Left lung (tissue), 4 donors: ENCODE measurements at regions not wholly inside any gene's neighbourhood (a gene's known extent, or its start where the extent isn't known, plus 50 kb on each side); places are given as distances from the start of the nearest gene placed in this dataset.

Experiments used
- ATAC-seq: fragments of 200-7000 bp; cut with Tn5 transposase; one replicate; pipeline ENCODE4 v1.9.1; 2020; ENCODE audit warnings: moderate library complexity
- DNase-seq, 4 donors: peaks; one replicate each; pipeline ENCODE4 v3.0.0-alpha.2; 2013 to 2020
- H3K27ac ChIP-seq, 2 donors: fragments of 200-600 bp; sonication (generic) in 1 of 2; one replicate each; pipeline versions ENCODE4 v1.5.0 to v1.8.0; 2020 to 2021
- H3K27me3 ChIP-seq, 2 donors: fragments of 200-600 bp; sonication (generic) in 1 of 2; one replicate each; pipeline versions ENCODE4 v1.5.0 to v1.8.0; 2020 to 2021
- H3K36me3 ChIP-seq, 2 donors: fragments of 200-600 bp; sonication (generic) in 1 of 2; one replicate each; pipeline versions ENCODE4 v1.5.0 to v1.8.0; 2020 to 2021
- H3K4me1 ChIP-seq, 2 donors: fragments of 200-600 bp; one replicate each; pipeline ENCODE4 v1.8.0; 2021
- H3K4me3 ChIP-seq, 2 donors: fragments of 200-600 bp; sonication (generic) in 1 of 2; one replicate each; pipeline versions ENCODE4 v1.5.0 to v1.8.0; 2020 to 2021; ENCODE audit warnings: mild to moderate bottlenecking in 1 of 2
- H3K9me3 ChIP-seq, 2 donors: fragments of 200-600 bp; sonication (generic) in 1 of 2; one replicate each; pipeline versions ENCODE4 v1.5.0 to v1.8.0; 2020 to 2021
- intact Hi-C, 2 donors: fragments of 100-400 bp; cut with DNase I; formaldehyde crosslinking; loops; one replicate each; pipeline versions ENCODE4 v1.11.2 to v1.14.2; 2022
- TF ChIP-seq, protein P1 (sequence below), 2 donors: fragments of 200-600 bp; sonication (generic) in 1 of 2; IDR thresholded peaks; one replicate each; pipeline versions ENCODE4 v1.5.0 to v1.8.0; 2021; ENCODE audit warnings: antibody characterized with exemption in 2 of 2
- donor health status: DM: no; HTN: yes; CAD: no.
- donor health status: DM: no; HTN: no; CAD: no.

DNA sequence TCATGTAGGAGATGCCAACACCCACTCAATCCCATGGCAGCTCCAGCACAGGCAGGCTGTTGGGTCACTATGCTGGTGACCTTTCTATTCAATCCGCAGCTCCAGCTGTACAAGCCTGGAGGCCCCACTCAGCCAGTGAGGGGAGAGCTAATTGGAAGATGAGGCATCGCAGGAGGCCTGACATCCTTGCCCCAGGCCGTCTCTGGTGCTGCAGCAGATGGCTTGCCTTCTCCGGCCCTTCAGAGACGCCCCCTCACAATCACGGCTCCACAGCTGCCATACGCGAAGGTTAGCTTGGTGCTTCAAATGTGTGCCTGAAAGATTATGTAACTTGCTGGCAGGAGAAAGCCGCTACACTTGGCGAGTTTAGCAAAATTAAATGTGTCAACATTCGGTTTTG, 104.2 kb upstream of the CLSTN2 start:
- no peaks in the 10 kb centered on the region for H3K36me3 ChIP-seq

DNA sequence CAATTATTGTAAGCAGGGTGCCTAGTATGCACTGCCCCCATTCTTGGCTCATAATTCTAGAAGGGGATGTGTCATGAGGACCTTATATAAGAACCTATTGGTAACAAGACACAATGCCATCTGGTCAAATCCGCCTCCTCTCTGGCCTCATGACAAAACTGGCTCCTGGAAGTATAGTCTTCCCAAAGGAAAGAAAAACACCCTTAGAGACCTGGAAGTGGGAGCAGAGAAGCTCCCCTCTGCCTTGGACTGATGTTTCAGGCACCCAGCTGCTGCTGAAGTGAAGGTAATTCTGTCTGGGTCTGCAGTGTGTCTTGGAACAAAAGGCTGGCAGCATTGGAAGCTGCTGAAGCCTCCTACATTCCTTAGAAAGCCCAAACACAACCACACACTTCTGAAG, 107.2 kb upstream of the CLSTN2 start:
- no peaks in the 10 kb centered on the region for H3K4me1 ChIP-seq
- H3K27ac ChIP-seq = no peak overlapping the region
- DNase-seq (no peak), ATAC-seq (no peak)
- TF ChIP-seq, protein P1, sequence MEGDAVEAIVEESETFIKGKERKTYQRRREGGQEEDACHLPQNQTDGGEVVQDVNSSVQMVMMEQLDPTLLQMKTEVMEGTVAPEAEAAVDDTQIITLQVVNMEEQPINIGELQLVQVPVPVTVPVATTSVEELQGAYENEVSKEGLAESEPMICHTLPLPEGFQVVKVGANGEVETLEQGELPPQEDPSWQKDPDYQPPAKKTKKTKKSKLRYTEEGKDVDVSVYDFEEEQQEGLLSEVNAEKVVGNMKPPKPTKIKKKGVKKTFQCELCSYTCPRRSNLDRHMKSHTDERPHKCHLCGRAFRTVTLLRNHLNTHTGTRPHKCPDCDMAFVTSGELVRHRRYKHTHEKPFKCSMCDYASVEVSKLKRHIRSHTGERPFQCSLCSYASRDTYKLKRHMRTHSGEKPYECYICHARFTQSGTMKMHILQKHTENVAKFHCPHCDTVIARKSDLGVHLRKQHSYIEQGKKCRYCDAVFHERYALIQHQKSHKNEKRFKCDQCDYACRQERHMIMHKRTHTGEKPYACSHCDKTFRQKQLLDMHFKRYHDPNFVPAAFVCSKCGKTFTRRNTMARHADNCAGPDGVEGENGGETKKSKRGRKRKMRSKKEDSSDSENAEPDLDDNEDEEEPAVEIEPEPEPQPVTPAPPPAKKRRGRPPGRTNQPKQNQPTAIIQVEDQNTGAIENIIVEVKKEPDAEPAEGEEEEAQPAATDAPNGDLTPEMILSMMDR (IDR thresholded peaks at IDR 0.05) = no peak
- H3K27me3 ChIP-seq = peaks cover 0 to 8% of the 10 kb centered on the region in 2 donors
- intact Hi-C loops = no loop called here
- no peaks in the 10 kb centered on the region for H3K9me3 ChIP-seq
- no peak overlapping the region for H3K4me3 ChIP-seq
- H3K36me3 ChIP-seq = no peaks in the 10 kb centered on the region

More for the DNA sequence above, 104.2 kb upstream of the CLSTN2 start:
- peak in 3 of 4 donors; percentile 29 to 93 (median 84) for DNase-seq
- intact Hi-C loops = no loop called here
- no peak overlapping the region for H3K27ac ChIP-seq
- peaks cover 0 to 8% of the 10 kb centered on the region in 2 donors for H3K27me3 ChIP-seq
- no peak overlapping the region for H3K4me3 ChIP-seq
- no peaks in the 10 kb centered on the region for H3K4me1 ChIP-seq
- ATAC-seq = peak; percentile 41
- TF ChIP-seq, protein P1 (IDR thresholded peaks at IDR 0.05) = no peak
- H3K9me3 ChIP-seq = no peaks in the 10 kb centered on the region

DNA sequence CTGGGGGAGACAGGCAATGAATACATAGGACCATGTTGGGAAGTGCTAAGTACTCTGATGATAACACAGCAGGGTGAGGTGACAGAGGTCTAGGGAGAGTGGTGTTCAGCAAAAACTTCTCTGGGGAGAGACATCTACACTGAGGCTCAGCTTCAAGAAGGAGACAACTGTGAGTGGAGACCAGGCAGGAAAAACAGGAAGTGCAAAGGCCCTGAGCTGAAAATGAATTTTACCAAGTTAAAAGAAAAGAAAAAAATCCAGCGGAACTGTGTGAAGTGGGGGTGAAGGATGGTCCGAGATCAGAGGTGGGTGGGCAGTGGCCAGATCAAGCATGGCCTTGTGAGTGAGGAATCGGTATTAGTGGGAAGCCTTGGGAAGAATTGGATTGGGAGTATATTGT, 110.1 kb upstream of the CLSTN2 start:
- TF ChIP-seq, protein P1 (IDR thresholded peaks at IDR 0.05) = no peak
- DNase-seq (no peak), ATAC-seq (no peak)
- intact Hi-C loops = no loop called here
- Histone ChIP-seq H3K27me3 (peaks cover 0 to 8% of the 10 kb centered on the region in 2 donors), H3K4me1 (no peaks in the 10 kb centered on the region), H3K27ac (no peak overlapping the region), H3K4me3 (no peak overlapping the region), H3K36me3 (no peaks in the 10 kb centered on the region), H3K9me3 (peaks cover 0 to 2% of the 10 kb centered on the region in 2 donors)

DNA sequence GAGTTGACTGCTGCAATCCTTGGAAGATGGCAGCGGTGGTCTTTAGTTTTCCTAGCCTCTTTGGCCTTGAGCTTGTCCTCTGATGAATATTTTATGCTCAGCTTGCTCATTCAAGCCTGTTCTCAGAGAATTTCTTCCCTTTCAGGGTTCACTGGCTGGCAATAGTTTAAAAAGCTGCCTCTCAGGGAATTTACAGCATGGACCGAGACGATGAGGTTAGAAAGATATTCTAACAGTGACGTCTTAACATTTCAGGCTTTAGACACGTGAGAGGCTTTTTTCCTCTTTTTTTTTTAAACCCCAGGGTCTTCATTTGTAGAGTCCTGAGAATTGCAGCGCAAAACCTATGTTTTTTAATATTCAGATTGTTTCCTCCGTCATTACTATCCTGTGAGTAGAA, 120.3 kb upstream of the CLSTN2 start:
- intact Hi-C loops = no loop called here
- Histone ChIP-seq H3K27ac (no peak overlapping the region), H3K9me3 (no peaks in the 10 kb centered on the region), H3K4me1 (no peaks in the 10 kb centered on the region), H3K36me3 (no peaks in the 10 kb centered on the region), H3K27me3 (no peaks in the 10 kb centered on the region), H3K4me3 (no peak overlapping the region)
- no peak for ATAC-seq
- no peak for DNase-seq
- TF ChIP-seq, protein P1 (IDR thresholded peaks at IDR 0.05) = no peak

DNA sequence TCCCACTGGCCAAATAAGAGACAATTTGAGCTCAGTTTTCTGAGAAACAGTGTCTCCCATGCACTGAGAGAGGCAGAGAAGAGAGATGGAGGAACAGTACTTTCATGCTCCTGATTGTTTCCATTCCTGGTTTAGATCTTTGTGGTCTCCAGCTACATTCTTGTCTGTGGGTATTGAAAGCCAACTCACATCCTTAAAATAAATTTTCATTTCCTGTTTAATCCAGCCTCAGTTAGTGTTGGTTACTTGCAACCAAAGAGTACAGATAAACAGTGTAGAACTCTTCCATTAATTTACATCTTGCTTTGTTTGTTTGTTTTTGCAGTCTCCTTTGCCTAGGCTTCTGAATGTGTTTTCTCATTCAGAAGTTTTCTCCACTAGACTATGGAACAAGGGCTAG, 123.7 kb upstream of the CLSTN2 start:
- Histone ChIP-seq H3K4me1 (no peaks in the 10 kb centered on the region), H3K27me3 (no peaks in the 10 kb centered on the region), H3K27ac (no peak overlapping the region), H3K36me3 (no peaks in the 10 kb centered on the region), H3K9me3 (no peaks in the 10 kb centered on the region), H3K4me3 (no peak overlapping the region)
- DNase-seq = no peak
- intact Hi-C loops = no loop called here
- TF ChIP-seq, protein P1 (IDR thresholded peaks at IDR 0.05) = no peak
- ATAC-seq = no peak
